HG02973 (cell line): ENCODE measurements at regions not wholly inside any gene's neighbourhood (a gene's known extent, or its start where the extent isn't known, plus 50 kb on each side); places are given as distances from the start of the nearest gene placed in this dataset.

Experiments
- ATAC-seq: cut with Tn5 transposase; IDR thresholded peaks from one replicate; pipeline ENCODE4 v1.9.1; 2021; ENCODE audit warnings: moderate library complexity; ENCODE audit not compliant: unreplicated experiment

DNA sequence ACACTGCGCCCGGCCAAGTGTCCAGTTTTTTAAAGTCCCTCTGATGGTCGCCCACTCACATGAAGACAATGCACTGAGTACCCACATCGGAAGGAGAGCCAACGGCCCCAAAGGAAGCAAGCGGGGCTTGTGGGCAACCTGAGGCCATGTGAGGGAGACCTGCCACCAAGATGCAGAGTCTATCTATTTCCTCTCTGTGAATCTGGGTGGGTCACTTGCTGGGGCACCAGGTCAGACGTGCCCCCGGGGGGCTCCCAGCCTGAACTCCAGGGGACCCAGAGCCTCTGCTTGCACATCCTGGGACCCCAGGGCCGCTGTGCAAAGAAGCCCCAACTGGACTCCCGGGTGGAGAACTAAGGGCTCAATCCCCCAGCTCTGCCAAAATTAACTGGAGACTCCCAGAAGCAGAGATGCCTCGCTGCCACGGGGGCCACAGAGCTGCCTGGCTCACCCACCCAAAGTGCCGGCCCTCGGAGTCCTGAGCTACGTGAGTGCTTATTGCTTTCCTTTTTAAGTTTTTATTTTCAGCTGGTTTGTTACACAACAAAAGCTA lies 106.4 kb downstream of the BRD1 start:
- ATAC-seq, result no peak

- ATAC-seq, result no peak
Measured at GRCh38 chr22:49720279-49720959, 107.3 kb downstream of the BRD1 start.

- ATAC-seq, result no peak
Measured at GRCh38 chr22:49719046-49719445, 108.6 kb downstream of the BRD1 start.

- ATAC-seq, result no peak
Measured at GRCh38 chr22:49718396-49718795, 109.3 kb downstream of the BRD1 start.

- ATAC-seq, result no peak
Measured at GRCh38 chr22:49717322-49717919, 110.3 kb downstream of the BRD1 start.

GRCh38 chr22:49716441-49716840 lies 111.2 kb downstream of the BRD1 start:
- no peak for ATAC-seq

- no peak for ATAC-seq
Measured at GRCh38 chr22:49715450-49715849, 112.2 kb downstream of the BRD1 start.

- no peak for ATAC-seq
Measured at GRCh38 chr22:49713003-49713402, 114.7 kb downstream of the BRD1 start.

GRCh38 chr22:49712195-49712791 lies 115.4 kb downstream of the BRD1 start:
- no peak for ATAC-seq

DNA sequence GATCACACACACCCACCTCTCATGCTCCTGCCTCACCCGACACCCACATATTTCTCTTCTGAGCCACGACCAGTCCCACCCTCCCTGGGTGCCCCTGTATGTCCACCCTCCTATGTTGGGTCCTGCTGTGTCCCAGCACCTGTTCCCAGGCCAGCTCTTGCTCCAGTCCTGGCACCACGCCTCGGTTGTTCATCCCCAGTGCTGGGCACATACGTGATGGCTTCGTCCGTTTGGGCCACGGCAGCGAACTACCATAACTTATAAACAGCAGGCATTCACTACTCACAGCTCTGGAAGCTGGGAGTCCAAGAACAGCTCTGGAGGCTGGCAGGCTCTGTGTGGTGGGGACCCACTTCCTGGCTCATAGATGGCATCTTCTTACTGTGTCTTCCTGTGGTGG lies 116.9 kb downstream of the BRD1 start:
- no peak for ATAC-seq

GRCh38 chr22:49709464-49709863 lies 118.2 kb downstream of the BRD1 start:
- no peak for ATAC-seq

DNA sequence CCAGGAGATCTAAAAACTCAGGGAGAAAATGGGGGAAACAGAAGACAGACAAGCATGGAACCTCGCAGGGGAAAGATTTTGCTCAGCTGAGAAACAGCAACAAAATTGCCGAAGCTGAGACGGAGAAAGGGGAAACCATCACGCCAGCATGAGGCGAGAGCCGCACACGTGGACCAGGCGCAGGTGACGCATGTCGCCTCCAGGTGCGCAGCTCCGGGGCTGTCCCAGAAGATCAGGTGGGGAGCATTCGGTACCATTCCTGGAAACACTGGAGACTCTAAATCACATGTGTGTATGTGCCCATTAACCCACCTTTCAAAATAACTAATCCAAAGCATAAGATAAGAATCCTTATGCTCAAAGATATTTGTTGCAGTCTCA lies 121.7 kb downstream of the BRD1 start:
- no peak for ATAC-seq

- ATAC-seq, result no peak
Measured at GRCh38 chr22:49705216-49705971, 122.3 kb downstream of the BRD1 start.

- ATAC-seq, result no peak
Measured at GRCh38 chr22:49704345-49705215, 123.1 kb downstream of the BRD1 start.

- ATAC-seq, result no peak
Measured at GRCh38 chr22:49703990-49704344, 123.7 kb downstream of the BRD1 start.

GRCh38 chr22:49703505-49703904 lies 124.2 kb downstream of the BRD1 start:
- no peak for ATAC-seq

- no peak for ATAC-seq
Measured at GRCh38 chr22:49702068-49702397, 125.6 kb downstream of the BRD1 start.

DNA sequence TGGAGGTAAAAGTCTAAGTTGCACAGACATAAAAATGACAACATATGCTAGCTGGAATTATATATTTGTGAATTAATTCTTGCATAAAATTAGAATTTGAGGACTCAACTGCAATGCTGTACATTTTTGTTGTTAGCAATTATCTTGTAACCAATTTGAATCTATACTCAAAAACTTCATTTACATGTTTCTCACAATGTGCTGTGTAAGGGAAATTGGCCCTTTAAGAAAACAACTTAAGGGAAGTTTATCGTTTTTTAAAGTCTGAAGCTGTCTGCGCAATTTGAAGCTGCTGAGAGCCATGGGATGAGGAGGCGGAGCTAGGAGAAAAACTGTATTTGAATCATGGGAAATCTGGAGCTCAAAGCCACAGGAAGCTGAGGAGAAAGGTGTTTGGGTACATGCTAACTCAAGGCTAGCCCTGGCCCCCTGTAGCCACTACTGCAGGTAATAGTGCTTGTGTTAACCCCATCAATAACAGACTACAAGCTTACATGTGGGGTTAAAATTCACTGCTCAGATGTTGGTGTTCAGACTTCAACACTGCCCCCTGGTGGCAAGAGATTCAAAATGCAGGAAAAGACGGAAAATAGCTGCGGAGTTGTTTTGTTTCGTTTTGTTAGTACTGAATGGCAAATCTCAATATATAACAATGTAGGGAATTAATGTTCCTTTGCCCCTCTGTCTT lies 126.1 kb downstream of the BRD1 start:
- ATAC-seq, result no peak

DNA sequence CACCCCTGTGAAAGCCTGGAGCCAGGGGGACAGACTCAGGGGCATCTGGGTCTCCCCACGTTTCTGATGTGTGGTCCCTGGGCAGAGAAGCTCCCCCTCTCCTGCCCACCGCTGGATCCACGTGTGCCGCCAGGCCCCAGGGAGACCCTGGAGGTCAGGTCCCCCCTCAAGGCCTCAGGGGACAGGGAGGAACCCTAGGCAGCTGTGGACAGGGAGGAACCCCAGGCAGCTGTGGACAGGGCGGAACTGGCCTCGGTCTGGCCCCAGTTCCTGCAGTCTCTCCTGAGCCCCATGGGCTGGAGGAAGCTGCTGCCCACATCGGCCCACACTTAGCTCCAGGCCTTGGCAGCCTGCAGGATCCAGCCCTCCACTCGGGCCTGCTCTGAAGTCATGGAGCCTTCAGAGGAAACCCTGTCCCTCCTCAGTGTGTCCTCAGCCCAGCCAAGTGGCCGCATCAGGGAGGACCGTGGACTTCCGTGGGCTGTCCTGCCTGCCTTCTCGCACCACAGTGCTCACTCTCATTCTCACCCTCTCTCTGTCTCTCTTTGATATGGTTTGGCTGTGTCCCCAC lies 127.7 kb downstream of the BRD1 start:
- no peak for ATAC-seq

DNA sequence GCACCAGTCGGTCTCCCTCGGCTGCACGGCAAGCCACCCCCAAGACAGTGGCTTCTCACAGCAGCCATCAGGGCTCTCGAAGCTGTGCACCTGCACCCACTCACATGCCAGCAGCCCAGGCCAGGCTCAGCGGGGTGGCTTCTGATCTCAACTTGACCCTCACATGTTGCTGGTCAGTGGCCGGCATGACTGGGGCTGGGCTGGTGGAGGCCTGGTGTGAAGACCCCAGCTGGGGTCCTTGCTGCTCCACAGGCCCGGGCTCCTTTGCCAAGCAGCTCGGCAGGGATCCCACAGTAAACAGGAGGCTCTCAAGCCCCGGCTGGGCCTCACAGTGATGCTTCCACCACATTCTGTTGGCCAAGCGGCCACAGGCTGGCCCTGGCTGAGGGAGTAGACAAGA lies 128.2 kb downstream of the BRD1 start:
- no peak for ATAC-seq
